Fibroblast of the aortic adventitia (primary cell): ENCODE measurements at regions not wholly inside any gene's neighbourhood (a gene's known extent, or its start where the extent isn't known, plus 50 kb on each side); places are given as distances from the start of the nearest gene placed in this dataset.

Source experiments
- DNase-seq: peaks from one replicate; pipeline ENCODE4 v3.0.0-alpha.2; 2010; ENCODE audit warnings: low read depth
- H3K4me3 ChIP-seq: 2 replicates; pipeline ENCODE4 v1.5.1; 2011; ENCODE audit warnings: low read depth, mild to moderate bottlenecking, control low read depth, low read length, moderate library complexity
- TF ChIP-seq, protein P1 (sequence below): IDR thresholded peaks from 2 replicates; pipeline ENCODE4 v1.5.1; 2011; ENCODE audit warnings: mild to moderate bottlenecking, low read length, control low read depth, inconsistent platforms; ENCODE audit not compliant: insufficient read depth

DNA sequence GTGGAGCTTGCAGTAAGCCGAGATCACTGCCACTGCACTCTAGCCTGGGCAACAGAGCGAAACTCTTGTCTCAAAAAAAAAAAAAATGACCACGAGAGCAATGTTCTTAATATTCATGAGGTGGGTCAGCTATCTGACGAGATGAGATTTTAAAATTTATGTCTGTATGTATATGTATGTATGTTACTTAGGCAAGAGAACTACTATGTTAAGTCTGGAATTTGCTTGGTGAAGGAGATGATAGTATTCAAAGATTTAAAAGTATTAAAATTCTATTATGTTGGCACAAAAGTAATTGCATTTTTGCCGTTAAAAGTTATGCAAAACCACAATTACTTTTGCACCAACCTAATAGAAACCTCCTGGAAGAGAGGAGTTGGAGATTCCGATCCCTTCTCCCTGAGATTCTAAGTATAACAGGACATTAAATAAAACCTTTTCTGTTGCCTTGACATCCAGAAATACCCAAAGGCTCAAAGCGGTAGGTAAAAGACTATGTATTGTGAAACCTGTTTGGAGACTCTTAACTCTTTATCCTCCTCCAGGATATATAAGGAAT lies 114.3 kb upstream of the TNS3 start:
- no peak overlapping the region for H3K4me3 ChIP-seq
- TF ChIP-seq, protein P1, sequence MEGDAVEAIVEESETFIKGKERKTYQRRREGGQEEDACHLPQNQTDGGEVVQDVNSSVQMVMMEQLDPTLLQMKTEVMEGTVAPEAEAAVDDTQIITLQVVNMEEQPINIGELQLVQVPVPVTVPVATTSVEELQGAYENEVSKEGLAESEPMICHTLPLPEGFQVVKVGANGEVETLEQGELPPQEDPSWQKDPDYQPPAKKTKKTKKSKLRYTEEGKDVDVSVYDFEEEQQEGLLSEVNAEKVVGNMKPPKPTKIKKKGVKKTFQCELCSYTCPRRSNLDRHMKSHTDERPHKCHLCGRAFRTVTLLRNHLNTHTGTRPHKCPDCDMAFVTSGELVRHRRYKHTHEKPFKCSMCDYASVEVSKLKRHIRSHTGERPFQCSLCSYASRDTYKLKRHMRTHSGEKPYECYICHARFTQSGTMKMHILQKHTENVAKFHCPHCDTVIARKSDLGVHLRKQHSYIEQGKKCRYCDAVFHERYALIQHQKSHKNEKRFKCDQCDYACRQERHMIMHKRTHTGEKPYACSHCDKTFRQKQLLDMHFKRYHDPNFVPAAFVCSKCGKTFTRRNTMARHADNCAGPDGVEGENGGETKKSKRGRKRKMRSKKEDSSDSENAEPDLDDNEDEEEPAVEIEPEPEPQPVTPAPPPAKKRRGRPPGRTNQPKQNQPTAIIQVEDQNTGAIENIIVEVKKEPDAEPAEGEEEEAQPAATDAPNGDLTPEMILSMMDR = no peak
- no peak for DNase-seq

- TF ChIP-seq, protein P1 = no peak
- H3K4me3 ChIP-seq = no peak overlapping the region
- peak; percentile 51 for DNase-seq
These were observed 111.3 kb upstream of the TNS3 start for GRCh38 chr7:47693216-47693615.

GRCh38 chr7:47691988-47692387 lies 110.1 kb upstream of the TNS3 start:
- TF ChIP-seq, protein P1 = no peak
- H3K4me3 ChIP-seq = no peak overlapping the region
- no peak for DNase-seq

- DNase-seq = peak; percentile 90
- H3K4me3 ChIP-seq = no peak overlapping the region
These were observed 109.1 kb upstream of the TNS3 start for GRCh38 chr7:47690902-47691558.

DNA sequence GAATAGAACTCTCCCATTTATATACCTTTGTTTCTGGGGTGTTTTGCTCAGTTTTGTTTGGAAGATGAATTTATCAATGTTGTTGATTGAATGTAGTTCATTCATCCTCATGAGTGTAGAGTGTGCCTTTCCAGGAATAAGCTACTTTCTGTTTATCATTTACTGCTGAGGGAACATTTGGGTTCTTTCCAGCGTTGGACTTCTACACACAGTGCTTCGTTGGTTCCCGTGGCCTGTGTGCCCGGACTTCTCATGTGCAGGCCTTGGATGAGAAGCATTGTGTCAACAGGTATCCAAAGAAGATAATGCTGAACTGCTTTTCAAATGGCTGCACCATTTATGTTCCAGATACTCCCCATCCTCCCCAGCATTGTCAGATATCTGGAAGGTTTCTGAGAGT lies 107.6 kb upstream of the TNS3 start:
- DNase-seq = no peak
- H3K4me3 ChIP-seq = no peak overlapping the region
- TF ChIP-seq, protein P1 = no peak

More at GRCh38 chr7:47690902-47691558, 109.1 kb upstream of the TNS3 start:
- TF ChIP-seq, protein P1 = no peak

GRCh38 chr7:47688311-47689100 lies 106.6 kb upstream of the TNS3 start:
- no peak overlapping the region for H3K4me3 ChIP-seq
- TF ChIP-seq, protein P1 = no peak
- DNase-seq = no peak
